ENCODE measurements at regions not wholly inside any gene's neighbourhood (a gene's known extent, or its start where the extent isn't known, plus 50 kb on each side); places are given as distances from the start of the nearest gene placed in this dataset.
"Not testable (repeated sequence)": the region's sequence is repeated elsewhere in the genome, so short reads cannot be mapped to it uniquely, and the experiment has no call there.

- not testable (repeated sequence) for ATAC-seq (ENCODE audit: low read depth in 2 of 2); H3K9me3 Mint-ChIP-seq; DNase-seq; H3K36me3 Mint-ChIP-seq; H3K27ac Mint-ChIP-seq; H3K27me3 Mint-ChIP-seq
- H3K4me3 Mint-ChIP-seq = peak overlapping the region in 2 of 8 donors; percentile 23 to 66
- H3K4me1 Mint-ChIP-seq = peaks cover 0 to 13% (median 11%) of the 10 kb centered on the region in 3 donors
Measured at GRCh38 chr4:3952443-3953139, 186.4 kb downstream of the ADRA2C start.

- not testable (repeated sequence) for H3K36me3 Mint-ChIP-seq; H3K27ac Mint-ChIP-seq; H3K9me3 Mint-ChIP-seq; ATAC-seq (ENCODE audit: low read depth in 2 of 2); H3K27me3 Mint-ChIP-seq; DNase-seq
- peaks cover 0 to 13% (median 11%) of the 10 kb centered on the region in 3 donors for H3K4me1 Mint-ChIP-seq
- H3K4me3 Mint-ChIP-seq = peak overlapping the region in 1 of 8 donors; percentile 66
Measured at GRCh38 chr4:3953140-3953489, 186.9 kb downstream of the ADRA2C start.

GRCh38 chr4:3954540-3955320, 188.5 kb downstream of the ADRA2C start:
- Mint-ChIP-seq H3K4me1 (peaks cover 0 to 13% (median 11%) of the 10 kb centered on the region in 3 donors), H3K4me3 (peak overlapping the region; percentile 85 to 96 (median 94)), H3K27ac (peak overlapping the region; percentile 90 to 100 (median 99)), H3K27me3 (peaks cover 0 to 13% (median 0%) of the 10 kb centered on the region in 3 donors)
- H3K36me3 Mint-ChIP-seq; ATAC-seq (ENCODE audit: low read depth in 2 of 2); H3K9me3 Mint-ChIP-seq: not testable (repeated sequence)
- peak; percentile 61 for DNase-seq

DNA sequence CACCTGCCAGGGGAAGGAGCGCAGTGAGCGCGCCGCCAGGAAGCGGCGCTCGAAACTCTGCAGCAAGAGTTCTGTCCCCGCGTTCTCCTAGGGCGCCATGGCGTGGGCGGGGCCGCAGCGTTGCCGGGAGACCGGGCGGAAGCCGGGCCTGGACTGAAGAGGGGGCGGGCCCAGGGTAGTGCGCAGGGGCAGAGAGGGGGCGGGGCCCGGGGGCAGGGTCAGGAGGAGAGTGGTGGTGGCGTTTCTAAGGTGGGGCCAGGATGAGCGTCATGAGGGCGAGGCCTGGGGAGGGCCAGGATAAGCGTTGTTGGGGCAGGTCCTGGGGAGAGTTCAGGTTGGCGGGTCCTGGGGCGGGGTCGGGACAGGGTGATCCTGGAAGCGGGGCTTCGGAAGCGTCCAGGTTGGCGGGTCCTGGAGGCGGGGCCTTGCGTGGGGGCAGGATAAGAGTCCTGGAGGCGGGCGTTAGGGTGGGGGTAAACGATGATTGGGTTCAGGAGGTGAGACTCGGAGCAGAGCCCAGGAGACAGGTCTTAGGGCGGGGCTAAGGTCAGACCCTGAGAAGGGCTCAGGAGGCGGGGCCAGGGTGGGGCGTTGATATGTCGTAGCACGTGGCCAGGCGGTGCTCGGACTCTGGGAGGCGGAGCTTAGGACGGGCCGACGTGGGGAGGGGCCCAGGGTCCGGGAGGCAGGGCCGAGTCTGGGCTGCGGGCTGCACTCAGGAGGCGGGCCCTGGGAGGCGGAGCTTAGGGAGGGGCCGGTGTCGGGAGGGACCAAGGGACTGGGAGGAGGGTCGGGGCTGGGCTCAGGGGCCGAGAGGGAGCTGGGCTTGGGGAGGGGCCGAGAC, 189.4 kb downstream of the ADRA2C start:
- peaks cover 0 to 13% (median 0%) of the 10 kb centered on the region in 3 donors for H3K27me3 Mint-ChIP-seq
- peaks cover 0 to 13% (median 11%) of the 10 kb centered on the region in 3 donors for H3K4me1 Mint-ChIP-seq
- H3K9me3 Mint-ChIP-seq, H3K36me3 Mint-ChIP-seq: not testable (repeated sequence)
- peak overlapping the region; percentile 90 to 100 (median 99) for H3K27ac Mint-ChIP-seq
- ATAC-seq (ENCODE audit: low read depth in 2 of 2) (peak; percentile 96 to 97), DNase-seq (peak; percentile 98)
- peak overlapping the region; percentile 85 to 96 (median 94) for H3K4me3 Mint-ChIP-seq

DNA sequence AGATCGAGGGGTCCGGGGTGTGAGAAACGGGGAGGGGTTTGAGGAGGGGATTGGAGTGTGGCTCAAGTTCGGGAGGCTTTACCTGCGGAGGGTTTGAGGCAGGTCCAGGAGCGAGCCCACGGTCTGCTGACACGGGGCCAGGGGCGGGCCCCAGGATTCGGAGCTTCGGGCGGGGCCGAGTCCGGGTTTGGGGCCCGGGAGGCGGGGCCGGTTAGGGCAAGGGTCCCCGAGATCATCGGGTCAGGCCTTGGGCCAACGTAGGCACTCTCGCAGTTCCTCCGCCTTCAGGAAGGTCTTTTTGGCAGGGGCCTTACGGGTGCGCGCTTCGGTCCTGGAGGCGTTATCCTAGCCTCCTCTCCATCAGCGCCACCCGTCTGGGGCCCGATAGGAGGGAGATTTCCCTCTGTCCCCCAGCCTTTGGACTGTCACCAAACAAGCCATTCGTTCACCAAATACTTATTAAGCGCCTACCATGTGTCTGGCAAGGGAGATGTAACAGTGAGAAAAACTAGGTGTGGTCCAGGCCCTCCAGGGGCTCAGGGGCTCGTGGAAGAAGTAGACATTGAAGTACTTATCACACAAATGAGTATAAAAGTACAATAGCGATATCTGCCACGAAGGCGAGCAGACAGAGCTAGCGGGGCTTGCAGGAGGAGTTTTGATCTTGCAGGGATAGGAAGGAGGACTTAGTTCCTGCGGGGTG, 190.1 kb downstream of the ADRA2C start:
- not testable (repeated sequence) for H3K9me3 Mint-ChIP-seq; H3K36me3 Mint-ChIP-seq; DNase-seq; ATAC-seq (ENCODE audit: low read depth in 2 of 2)
- Mint-ChIP-seq H3K4me1 (peaks cover 0 to 13% (median 11%) of the 10 kb centered on the region in 3 donors), H3K27ac (peak overlapping the region; percentile 36 to 100 (median 99)), H3K4me3 (peak overlapping the region; percentile 85 to 96 (median 94)), H3K27me3 (peaks cover 0 to 13% (median 0%) of the 10 kb centered on the region in 3 donors)

- H3K27ac Mint-ChIP-seq; ATAC-seq (ENCODE audit: low read depth in 2 of 2); H3K9me3 Mint-ChIP-seq; H3K36me3 Mint-ChIP-seq; H3K4me1 Mint-ChIP-seq; H3K4me3 Mint-ChIP-seq; DNase-seq: not testable (repeated sequence)
- H3K27me3 Mint-ChIP-seq = peaks cover 5 to 29% (median 6%) of the 10 kb centered on the region in 3 donors
Measured at GRCh38 chr4:3961091-3961672, 195.0 kb downstream of the ADRA2C start.

DNA sequence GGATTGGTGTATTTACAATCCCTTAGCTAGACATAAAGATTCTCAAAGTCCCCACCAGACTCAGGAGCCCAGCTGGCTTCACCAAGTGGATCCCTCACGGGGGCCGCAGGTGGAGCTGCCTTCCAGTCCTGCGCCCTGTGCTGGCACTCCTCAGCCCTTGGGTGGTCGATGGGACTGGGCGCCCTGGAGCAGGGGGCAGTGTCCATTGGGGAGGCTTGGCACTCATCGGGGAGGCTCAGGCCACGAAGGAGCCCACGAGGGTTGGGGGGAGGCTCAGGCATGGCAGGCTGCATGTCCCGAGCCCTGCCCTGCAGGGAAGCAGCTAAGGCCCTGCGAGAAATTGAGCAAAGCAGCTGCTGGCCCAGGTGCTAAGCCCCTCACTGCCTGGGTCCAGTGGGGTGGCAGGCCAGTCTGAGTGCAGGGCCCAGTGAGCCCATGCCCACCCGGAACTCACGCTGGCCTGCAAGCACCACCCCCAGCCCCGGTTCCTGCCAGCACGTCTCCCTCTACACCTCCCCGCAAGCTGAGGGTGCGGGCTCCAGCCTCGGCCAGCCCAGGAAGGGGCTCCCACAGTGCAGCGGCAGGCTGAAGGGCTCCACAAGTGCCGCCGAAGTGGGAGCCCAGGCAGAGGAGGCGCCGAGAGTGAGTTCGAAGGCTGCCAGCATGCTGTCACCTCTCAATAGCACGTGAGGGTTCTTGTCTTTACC, 198.5 kb downstream of the ADRA2C start:
- not testable (repeated sequence) for H3K36me3 Mint-ChIP-seq; H3K9me3 Mint-ChIP-seq; DNase-seq; H3K4me3 Mint-ChIP-seq; H3K27ac Mint-ChIP-seq; H3K4me1 Mint-ChIP-seq; ATAC-seq (ENCODE audit: low read depth in 2 of 2)
- peaks cover 10 to 23% (median 14%) of the 10 kb centered on the region in 3 donors for H3K27me3 Mint-ChIP-seq

GRCh38 chr4:3967204-3967603, 201.0 kb downstream of the ADRA2C start:
- not testable (repeated sequence) for H3K4me1 Mint-ChIP-seq; DNase-seq; ATAC-seq (ENCODE audit: low read depth in 2 of 2); H3K36me3 Mint-ChIP-seq; H3K9me3 Mint-ChIP-seq
- Mint-ChIP-seq H3K27ac (peak overlapping the region in 1 of 6 donors; percentile 33), H3K4me3 (peak overlapping the region in 1 of 8 donors; percentile 30), H3K27me3 (peaks cover 14 to 28% (median 14%) of the 10 kb centered on the region in 3 donors)

DNA sequence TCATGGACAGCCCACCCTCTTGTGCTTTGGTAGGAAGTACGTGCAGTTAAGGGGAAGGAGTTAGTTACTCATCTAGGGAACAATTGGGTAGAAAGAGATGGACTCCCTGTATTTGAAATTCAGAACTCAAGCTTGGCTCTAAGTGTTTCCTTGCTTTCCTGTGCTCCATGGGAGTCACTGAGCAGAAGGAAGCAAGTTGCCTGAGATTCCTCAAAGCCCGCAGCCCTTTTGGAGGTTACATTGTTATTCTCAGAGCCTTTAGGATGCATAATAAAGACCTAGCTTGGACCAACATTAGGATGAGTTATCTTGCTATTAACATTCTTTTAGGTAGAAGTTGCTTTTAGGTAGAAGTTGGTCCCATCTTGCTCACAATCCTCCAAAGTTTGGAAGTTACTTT, 206.4 kb downstream of the ADRA2C start:
- not testable (repeated sequence) for H3K9me3 Mint-ChIP-seq; H3K36me3 Mint-ChIP-seq; H3K27ac Mint-ChIP-seq; H3K4me1 Mint-ChIP-seq; ATAC-seq (ENCODE audit: low read depth in 2 of 2); DNase-seq; H3K4me3 Mint-ChIP-seq
- H3K27me3 Mint-ChIP-seq = peaks cover 25 to 51% (median 39%) of the 10 kb centered on the region in 3 donors

DNA sequence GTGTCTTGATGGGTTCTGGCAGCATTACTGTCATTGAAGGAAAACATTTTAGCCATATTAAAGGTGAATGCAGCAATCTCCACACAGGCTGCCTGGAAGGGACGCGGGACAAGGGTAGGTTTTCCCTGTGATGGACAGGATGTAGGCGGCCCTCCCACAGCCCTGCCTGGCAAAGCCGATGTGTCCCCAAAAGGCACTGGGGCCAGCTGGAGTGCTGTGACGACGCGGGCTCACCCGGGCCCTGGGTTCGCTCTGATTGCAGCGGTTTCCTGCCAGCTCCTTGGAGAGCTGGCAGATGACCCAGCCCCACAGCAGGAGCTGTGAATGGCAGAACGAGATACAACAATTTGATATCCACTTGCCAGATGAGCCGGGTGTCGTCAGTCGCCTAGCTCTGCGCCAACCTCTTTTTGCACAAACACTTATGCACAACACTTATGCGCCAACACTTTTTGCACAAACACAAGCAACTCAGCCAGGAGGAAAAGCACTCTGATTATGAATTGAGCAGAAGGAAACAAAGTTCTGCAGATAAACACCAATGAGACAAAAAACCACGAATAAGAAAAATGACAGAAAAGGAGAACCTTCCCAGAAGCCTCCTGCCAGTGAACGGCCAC, 207.5 kb downstream of the ADRA2C start:
- peaks cover 29 to 50% (median 37%) of the 10 kb centered on the region in 3 donors for H3K27me3 Mint-ChIP-seq
- H3K27ac Mint-ChIP-seq; H3K9me3 Mint-ChIP-seq; H3K36me3 Mint-ChIP-seq; DNase-seq; H3K4me1 Mint-ChIP-seq; H3K4me3 Mint-ChIP-seq; ATAC-seq (ENCODE audit: low read depth in 2 of 2): not testable (repeated sequence)

DNA sequence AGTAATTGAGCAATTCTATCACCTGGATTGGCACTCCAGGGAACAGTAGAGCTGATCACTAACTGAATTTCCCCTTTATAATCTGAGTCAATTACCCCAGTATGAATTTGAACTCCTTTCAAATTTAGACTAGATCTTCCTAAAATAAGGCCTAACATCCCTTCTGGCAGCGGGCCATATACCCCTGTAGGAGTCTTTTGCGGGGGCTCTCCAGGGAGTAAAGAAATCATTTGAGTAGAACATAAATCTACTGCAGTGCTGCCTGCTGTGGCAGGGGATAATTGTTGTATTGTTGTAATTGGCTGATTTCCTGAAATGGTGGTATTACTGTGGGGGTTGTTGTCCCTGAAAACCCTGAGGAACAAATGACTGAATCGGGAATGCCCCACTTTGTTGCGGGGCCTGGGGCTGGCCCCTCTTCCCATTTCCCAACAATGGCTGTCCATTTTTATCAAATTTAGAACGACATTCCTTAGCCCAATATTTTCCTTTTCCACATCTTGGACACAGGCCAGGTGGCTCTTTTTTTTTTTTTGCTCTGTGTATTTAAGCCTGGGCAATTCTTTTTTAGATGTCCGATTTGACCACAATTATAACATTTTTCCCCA, 217.4 kb downstream of the ADRA2C start:
- not testable (repeated sequence) for H3K36me3 Mint-ChIP-seq; ATAC-seq (ENCODE audit: low read depth in 2 of 2); H3K27ac Mint-ChIP-seq; H3K4me3 Mint-ChIP-seq; DNase-seq; H3K4me1 Mint-ChIP-seq; H3K9me3 Mint-ChIP-seq
- peaks cover 8 to 32% (median 13%) of the 10 kb centered on the region in 3 donors for H3K27me3 Mint-ChIP-seq
